H1 (cell line): ENCODE measurements at regions not wholly inside any gene's neighbourhood (a gene's known extent, or its start where the extent isn't known, plus 50 kb on each side); places are given as distances from the start of the nearest gene placed in this dataset.
A peak's percentile ranks its signal among the peaks of the same experiment; 100 is the strongest.

Source experiments
- CTCF ChIA-PET: fragments of 300-600 bp; sonication (Branson Sonifier 250); formaldehyde crosslinking; loops from one replicate; lab custom pipeline; 2021; ENCODE audit not compliant: partially characterized antibody; lab: Charles Lee
- POLR2A ChIA-PET: fragments of 300-600 bp; sonication (Branson Sonifier 250); formaldehyde crosslinking; loops from one replicate; lab custom pipeline; 2021; ENCODE audit warnings: inconsistent platforms; ENCODE audit not compliant: partially characterized antibody; lab: Charles Lee
- DNase-seq, 2 experiments: peaks; one replicate each; pipeline versions ENCODE4 v3.0.0 to v3.0.0-alpha.2; 2010 to 2022; ENCODE audit warnings: low spot score in 2 of 2, low read depth in 1 of 2, mixed read lengths in 1 of 2
- FAIRE-seq: peaks from 2 replicates; lab custom pipeline; 2011; peaks lifted over from hg19 to GRCh38; lab: Jason Lieb, UNC
- H2AFZ ChIP-seq: 2 replicates; pipeline ENCODE4 v1.8.1; 2012; ENCODE audit warnings: low read length, inconsistent platforms
- H2AK5ac ChIP-seq: 2 replicates; pipeline ENCODE4 v1.6.1; 2013; ENCODE audit warnings: low read depth, low read length
- H2BK120ac ChIP-seq: replicated peaks from 2 replicates; pipeline ENCODE3; 2013; ENCODE audit warnings: low read depth, low read length, inconsistent platforms
- H2BK12ac ChIP-seq: 2 replicates; pipeline ENCODE4 v1.6.1; 2013; ENCODE audit warnings: low read depth, low read length
- H2BK15ac ChIP-seq: 2 replicates; pipeline ENCODE4 v1.6.1; 2013; ENCODE audit warnings: low read length
- H2BK20ac ChIP-seq: 2 replicates; pipeline ENCODE4 v1.6.1; 2013; ENCODE audit warnings: low read length
- H2BK5ac ChIP-seq: 2 replicates; pipeline ENCODE4 v1.6.1; 2013; ENCODE audit warnings: low read depth, low read length
- H3K14ac ChIP-seq: 2 replicates; pipeline ENCODE4 v1.6.1; 2013; ENCODE audit warnings: inconsistent platforms; ENCODE audit not compliant: insufficient read length
- H3K18ac ChIP-seq: 2 replicates; pipeline ENCODE4 v1.6.1; 2013; ENCODE audit warnings: low read length; ENCODE audit errors: extremely low read depth
- H3K23ac ChIP-seq: 2 replicates; pipeline ENCODE4 v1.6.1; 2013; ENCODE audit warnings: inconsistent platforms; ENCODE audit not compliant: insufficient read length
- H3K23me2 ChIP-seq: 2 replicates; pipeline ENCODE4 v1.6.1; 2013; ENCODE audit warnings: low read depth, low read length
- H3K27ac ChIP-seq: 2 replicates; pipeline ENCODE4 v1.6.1; 2011; ENCODE audit warnings: low read depth, low read length, inconsistent platforms
- H3K27me3 ChIP-seq, 4 experiments: replicated peaks in 1 of 4; 1 replicate in 1 of 4; 2 replicates in 3 of 4; pipeline versions ENCODE4 v1.6.1 to v1.8.1; 2011 to 2013; ENCODE audit warnings: low read length in 3 of 4, mild to moderate bottlenecking in 3 of 4, inconsistent platforms in 2 of 4, mixed read lengths in 2 of 4, moderate library complexity in 1 of 4; ENCODE audit not compliant: control insufficient read depth in 3 of 4, insufficient read depth in 3 of 4; ENCODE audit errors: extremely low read depth in 1 of 4
- H3K36me3 ChIP-seq, 4 experiments: 2 replicates each; pipeline versions ENCODE4 v1.6.1 to v1.8.1; 2011 to 2013; ENCODE audit warnings: mild to moderate bottlenecking in 4 of 4, low read length in 3 of 4, moderate library complexity in 2 of 4, control low read depth in 1 of 4, inconsistent platforms in 1 of 4; ENCODE audit not compliant: insufficient read depth in 4 of 4, control insufficient read depth in 2 of 4
- H3K4ac ChIP-seq: replicated peaks from 2 replicates; pipeline ENCODE3; 2013; ENCODE audit warnings: low read length, low read depth, mixed read lengths, inconsistent platforms; ENCODE audit not compliant: insufficient read length
- H3K4me1 ChIP-seq, 4 experiments: replicated peaks in 1 of 4; 1 replicate in 1 of 4; 2 replicates in 3 of 4; pipeline versions ENCODE4 v1.6.1 to v1.8.1; 2011 to 2013; ENCODE audit warnings: low read length in 3 of 4, inconsistent platforms in 2 of 4, mixed read lengths in 1 of 4; ENCODE audit not compliant: insufficient read depth in 4 of 4, control insufficient read depth in 3 of 4
- H3K4me2 ChIP-seq, 2 experiments: 2 replicates each; pipeline versions ENCODE4 v1.6.1 to v1.8.1; 2011 to 2013; ENCODE audit warnings: low read depth in 2 of 2, low read length in 2 of 2, control low read depth in 1 of 2, inconsistent platforms in 1 of 2, mild to moderate bottlenecking in 1 of 2; ENCODE audit not compliant: insufficient read depth in 1 of 2
- H3K4me3 ChIP-seq, 4 experiments: fragments of 200-600, 300-600 bp in 1 of 4; sonication (generic), shearing (Covaris generic), sonication (Bioruptor Twin) in 1 of 4; 2 replicates each; pipeline versions ENCODE4 v1.5.1 to v1.8.1; 2011 to 2016; ENCODE audit warnings: low read length in 4 of 4, low read depth in 3 of 4, control low read depth in 2 of 4, inconsistent platforms in 2 of 4, mild to moderate bottlenecking in 2 of 4, mixed read lengths in 1 of 4, moderate library complexity in 1 of 4; ENCODE audit not compliant: insufficient read depth in 2 of 4; ENCODE audit errors: extremely low read depth in 1 of 4
- H3K56ac ChIP-seq: replicated peaks from 2 replicates; pipeline ENCODE3; 2013; ENCODE audit warnings: low read depth, mild to moderate bottlenecking, mixed read lengths, low read length, inconsistent platforms; ENCODE audit not compliant: insufficient read length
- H3K79me1 ChIP-seq: 2 replicates; pipeline ENCODE4 v1.6.1; 2013; ENCODE audit warnings: low read depth, low read length, control low read depth
- H3K79me2 ChIP-seq, 2 experiments: 2 replicates each; pipeline versions ENCODE4 v1.6.1 to v1.8.1; 2012 to 2013; ENCODE audit warnings: low read length in 2 of 2, mild to moderate bottlenecking in 2 of 2, inconsistent platforms in 1 of 2; ENCODE audit not compliant: insufficient read depth in 2 of 2, control insufficient read depth in 1 of 2
- H3K9ac ChIP-seq, 4 experiments: replicated peaks in 1 of 4; 1 replicate in 1 of 4; 2 replicates in 3 of 4; pipeline versions ENCODE4 v1.6.1 to v1.8.1; 2011 to 2013; ENCODE audit warnings: low read depth in 3 of 4, low read length in 3 of 4, control low read depth in 2 of 4, mild to moderate bottlenecking in 2 of 4, moderate library complexity in 2 of 4, inconsistent platforms in 1 of 4; ENCODE audit errors: extremely low read depth in 1 of 4
- H3K9me3 ChIP-seq, 2 experiments: 2 replicates each; pipeline versions ENCODE4 v1.6.1 to v1.8.1; 2012 to 2013; ENCODE audit warnings: mild to moderate bottlenecking in 2 of 2, moderate library complexity in 2 of 2, control low read depth in 1 of 2, inconsistent platforms in 1 of 2, low read depth in 1 of 2, low read length in 1 of 2, mixed read lengths in 1 of 2; ENCODE audit not compliant: insufficient read depth in 2 of 2
- H4K20me1 ChIP-seq, 2 experiments: replicated peaks in 1 of 2; 2 replicates each; pipeline versions ENCODE3 to v1.8.1; 2011 to 2013; ENCODE audit warnings: inconsistent platforms in 2 of 2, low read length in 2 of 2, mild to moderate bottlenecking in 1 of 2; ENCODE audit not compliant: insufficient read depth in 2 of 2, control insufficient read depth in 1 of 2
- H4K5ac ChIP-seq: 2 replicates; pipeline ENCODE4 v1.6.1; 2013; ENCODE audit warnings: low read length, low read depth, mixed read lengths, inconsistent platforms; ENCODE audit not compliant: insufficient read length
- H4K8ac ChIP-seq: 2 replicates; pipeline ENCODE4 v1.8.0; 2013; ENCODE audit warnings: mild to moderate bottlenecking, moderate library complexity, low read length, inconsistent platforms; ENCODE audit not compliant: insufficient read depth; ENCODE audit errors: extremely low read depth
- H4K91ac ChIP-seq: replicated peaks from 2 replicates; pipeline ENCODE3; 2013; ENCODE audit warnings: low read length, mixed read lengths, inconsistent platforms; ENCODE audit not compliant: insufficient read length
- CHD2 ChIP-seq: IDR thresholded peaks from 2 replicates; pipeline ENCODE4 v1.6.1; 2012; ENCODE audit warnings: low read length, improper control_type of control experiment
- CTBP2 ChIP-seq: IDR thresholded peaks from 2 replicates; pipeline ENCODE4 v1.7.0; 2011; ENCODE audit warnings: borderline replicate concordance, mild to moderate bottlenecking, moderate library complexity, mixed read lengths, low read length; ENCODE audit not compliant: insufficient read depth, insufficient read length
- FOSL1 ChIP-seq: IDR thresholded peaks from 2 replicates; pipeline ENCODE4 v1.6.1; 2011; ENCODE audit warnings: mild to moderate bottlenecking, low read depth, low read length, moderate library complexity; ENCODE audit not compliant: insufficient read depth
- JUN ChIP-seq: IDR thresholded peaks from 2 replicates; pipeline ENCODE4 v1.6.1; 2011; ENCODE audit warnings: low read depth, mild to moderate bottlenecking, improper control_type of control experiment, low read length
- KDM5A ChIP-seq: fragments of 200-600 bp; IDR thresholded peaks from 2 replicates; pipeline ENCODE4 v1.7.1; 2012; ENCODE audit warnings: mild to moderate bottlenecking, low read length, inconsistent platforms, mixed read lengths
- MAX ChIP-seq: IDR thresholded peaks from 2 replicates; pipeline ENCODE4 v1.6.1; 2012; ENCODE audit warnings: inconsistent platforms
- NRF1 ChIP-seq: IDR thresholded peaks from 2 replicates; pipeline ENCODE4 v1.6.1; 2011; ENCODE audit warnings: mild to moderate bottlenecking, low read depth, low read length, improper control_type of control experiment
- POU5F1 ChIP-seq: IDR thresholded peaks from 2 replicates; pipeline ENCODE4 v1.6.1; 2011; ENCODE audit warnings: low read depth, mild to moderate bottlenecking, low read length, moderate library complexity
- RNF2 ChIP-seq: fragments of 200-900, 300-1000 bp; sonication (generic); IDR thresholded peaks from 2 replicates; pipeline ENCODE4 v1.7.1; 2016; ENCODE audit warnings: borderline replicate concordance, low read depth, mild to moderate bottlenecking, antibody characterized with exemption, low read length; ENCODE audit not compliant: poor library complexity, severe bottlenecking; ENCODE audit errors: missing control alignments
- SAP30 ChIP-seq: fragments of 300-600 bp; sonication (generic); IDR thresholded peaks from 2 replicates; pipeline ENCODE4 v1.7.1; 2012; ENCODE audit warnings: low read length, moderate library complexity, mild to moderate bottlenecking, inconsistent platforms; ENCODE audit not compliant: insufficient read depth, insufficient replicate concordance
- SIN3A ChIP-seq, 2 experiments: IDR thresholded peaks in 1 of 2; conservative IDR thresholded peaks in 1 of 2; 2 replicates each; pipeline ENCODE4 v1.6.1; 2011 to 2012; ENCODE audit warnings: low read length in 2 of 2, improper control_type of control experiment in 1 of 2, low read depth in 1 of 2, mild to moderate bottlenecking in 1 of 2
- SP1 ChIP-seq: IDR thresholded peaks from 2 replicates; pipeline ENCODE4 v1.6.1; 2011; ENCODE audit warnings: low read depth, low read length
- SUZ12 ChIP-seq: fragments of 200-600 bp; sonication (generic); IDR thresholded peaks from 2 replicates; pipeline ENCODE4 v1.6.1; 2012; ENCODE audit warnings: mild to moderate bottlenecking, inconsistent platforms, low read length, moderate library complexity, mixed read lengths
- TEAD4 ChIP-seq: IDR thresholded peaks from 2 replicates; pipeline ENCODE4 v1.6.1; 2012; ENCODE audit warnings: low read depth, low read length, inconsistent platforms, mixed read lengths
- WGBS, 2 experiments: shearing (Covaris generic) in 1 of 2; methylation state at CpG; one replicate each; pipeline versions ENCODE4 v1.1.6 to v1.1.7; 2013 to 2015; ENCODE audit warnings: low lambda C conversion rate in 2 of 2, mixed read lengths in 2 of 2, inconsistent platforms in 1 of 2, low coverage in 1 of 2, missing lambda C conversion rate in 1 of 2; ENCODE audit not compliant: insufficient replicate concordance in 2 of 2, insufficient coverage in 1 of 2, insufficient read length in 1 of 2; ENCODE audit errors: extremely low coverage in 1 of 2, missing lambda C conversion rate in 1 of 2; 5-methylcytosine and 5-hydroxymethylcytosine counted together

- Histone ChIP-seq H4K5ac (no peak overlapping the region), H3K9ac (no peak overlapping the region), H3K9me3 (no peaks in the 10 kb centered on the region), H3K23me2 (no peaks in the 10 kb centered on the region), H3K36me3 (no peaks in the 10 kb centered on the region), H3K79me1 (no peaks in the 10 kb centered on the region), H4K91ac (no peak overlapping the region), H3K23ac (no peak overlapping the region), H3K56ac (no peak overlapping the region), H2AFZ (peak overlapping the region; percentile 40; the same call in 1 of the 2 replicates), H3K79me2 (no peaks in the 10 kb centered on the region), H3K4me1 (peaks cover 0 to 3% (median 0%) of the 10 kb centered on the region in 4 experiments; a peak in 1 of 7 replicates), H3K27ac (no peak overlapping the region), H3K4me3 (no peak overlapping the region), H2BK20ac (no peak overlapping the region), H3K4ac (no peak overlapping the region), H4K20me1 (no peaks in the 10 kb centered on the region), H2BK15ac (no peak overlapping the region), H2BK120ac (no peak overlapping the region), H3K27me3 (no peaks in the 10 kb centered on the region), H3K14ac (no peak overlapping the region), H2AK5ac (no peak overlapping the region), H4K8ac (no peak overlapping the region), H3K18ac (no peak overlapping the region), H3K4me2 (no peak overlapping the region), H2BK12ac (no peak overlapping the region), H2BK5ac (no peak overlapping the region)
- FAIRE-seq (no peak), DNase-seq (no peak)
- POLR2A ChIA-PET, result no interaction called here
- 84% methylated on average over 3 of the region's 3 CpGs; no CpG with 5 or more reads in 1 of the 2 experiments for WGBS, 2 experiments
- TF ChIP-seq SAP30 (no peak), CTBP2 (no peak), RNF2 (no peak), POU5F1 (no peak), SP1 (no peak), SUZ12 (no peak), NRF1 (no peak), TEAD4 (no peak), KDM5A (no peak), MAX (no peak), SIN3A (conservative IDR thresholded peaks at IDR 0.05 in 1 of 2, IDR thresholded peaks at IDR 0.05 in 1 of 2; ENCODE audit: low read depth in 1 of 2, low read length in 2 of 2) (no peak), CHD2 (no peak), FOSL1 (no peak), JUN (no peak)
- CTCF ChIA-PET, result no interaction called here
Measured at GRCh38 chr21:20253261-20253660, 744.9 kb upstream of the NCAM2 start.
